NCI-H524 (cell line): ENCODE measurements at regions not wholly inside any gene's neighbourhood (a gene's known extent, or its start where the extent isn't known, plus 50 kb on each side); places are given as distances from the start of the nearest gene placed in this dataset.

ENCODE experiments used
- DNase-seq, 2 experiments: peaks; one replicate each; lab custom pipeline; 2025; lab: John Stamatoyannopoulos, UW

GRCh38 chr11:128222245-128222884 is 365.0 kb downstream of the ETS1 start:
- DNase-seq = no peak

GRCh38 chr11:128219731-128220120 is 367.6 kb downstream of the ETS1 start:
- DNase-seq = no peak

- DNase-seq = no peak
Observed at GRCh38 chr11:128216198-128216597, 371.2 kb downstream of the ETS1 start.

GRCh38 chr11:128215238-128215882 is 372.0 kb downstream of the ETS1 start:
- no peak for DNase-seq

- no peak for DNase-seq
Observed at GRCh38 chr11:128214263-128214662, 373.1 kb downstream of the ETS1 start.

GRCh38 chr11:128213461-128213860 is 373.9 kb downstream of the ETS1 start:
- DNase-seq = no peak

GRCh38 chr11:128212324-128212723 is 375.0 kb downstream of the ETS1 start:
- no peak for DNase-seq

DNA sequence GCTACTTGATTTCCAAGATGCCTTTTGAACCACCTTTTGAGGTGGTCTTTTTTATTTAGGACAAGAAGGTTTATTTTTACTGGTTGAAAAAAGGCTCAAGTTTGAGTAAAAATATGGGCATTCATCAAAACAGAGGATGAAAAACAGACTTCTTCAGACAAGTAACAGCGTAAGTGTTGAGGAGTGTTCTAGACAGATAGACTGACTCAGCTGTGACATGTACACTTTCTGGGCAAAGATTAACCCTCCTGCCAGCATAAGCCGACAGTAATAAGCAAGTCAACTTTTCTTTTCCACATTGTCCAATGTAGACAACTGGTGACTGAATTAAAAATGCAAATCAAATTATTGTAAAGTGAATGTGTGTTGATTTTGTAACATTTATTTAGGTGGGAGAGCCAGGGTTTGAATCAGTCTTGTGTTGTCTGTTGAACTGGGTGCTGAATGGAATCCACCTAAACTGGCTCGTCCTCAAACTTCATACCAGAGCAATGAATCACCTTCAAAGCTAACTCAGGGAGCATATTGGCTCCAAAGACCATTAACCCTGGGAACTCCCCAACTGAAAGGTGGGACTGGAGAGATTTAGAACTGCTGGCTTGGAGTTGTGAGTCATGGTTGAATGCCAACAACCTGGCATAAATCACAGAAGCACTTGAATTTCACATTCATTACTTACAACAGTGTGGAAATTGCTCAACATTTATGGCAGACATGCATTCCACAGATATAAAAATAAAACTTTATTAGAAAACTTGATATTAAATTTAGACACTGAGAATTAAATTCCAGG is 377.0 kb downstream of the ETS1 start:
- DNase-seq = no peak

GRCh38 chr11:128209138-128209435 is 378.3 kb downstream of the ETS1 start:
- no peak for DNase-seq

DNA sequence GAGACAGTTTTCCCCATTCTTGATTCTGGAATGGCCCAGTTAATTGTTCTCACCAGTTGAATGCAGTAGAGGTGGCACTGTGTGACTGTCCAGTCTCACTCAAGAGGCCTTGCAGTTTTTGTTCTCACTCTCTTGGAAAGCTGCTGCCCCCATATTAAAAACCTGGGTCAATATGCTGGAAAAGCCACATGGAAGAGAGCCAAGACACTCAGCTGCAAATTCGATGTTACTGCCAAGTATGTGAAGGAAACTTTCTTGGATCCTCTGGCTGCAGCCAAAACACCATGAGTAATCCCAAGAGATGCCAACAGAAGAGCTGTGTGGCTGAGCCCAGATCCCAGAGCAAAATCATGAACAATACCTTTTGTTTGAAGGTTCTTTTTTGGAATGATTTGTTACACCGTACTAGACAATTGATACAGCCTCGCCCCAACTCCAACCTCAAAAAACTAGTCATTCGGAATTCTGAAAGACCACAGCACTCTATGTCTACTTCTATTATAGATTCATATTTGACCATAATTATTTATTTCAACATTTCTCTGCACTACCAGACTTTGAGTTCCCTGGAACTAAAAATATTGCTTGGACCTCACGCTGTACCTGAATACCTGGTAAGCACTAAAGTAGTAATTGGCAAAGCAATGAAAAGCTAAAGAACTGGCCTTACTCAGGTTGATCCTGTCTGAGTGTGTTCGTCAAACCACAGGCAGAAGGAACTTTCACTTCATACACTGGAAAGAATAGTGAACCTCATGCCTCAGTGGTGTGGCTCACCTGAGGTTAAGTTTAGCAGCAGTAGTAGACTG is 378.8 kb downstream of the ETS1 start:
- no peak for DNase-seq

- no peak for DNase-seq
Observed at GRCh38 chr11:128207861-128208321, 379.5 kb downstream of the ETS1 start.

DNA sequence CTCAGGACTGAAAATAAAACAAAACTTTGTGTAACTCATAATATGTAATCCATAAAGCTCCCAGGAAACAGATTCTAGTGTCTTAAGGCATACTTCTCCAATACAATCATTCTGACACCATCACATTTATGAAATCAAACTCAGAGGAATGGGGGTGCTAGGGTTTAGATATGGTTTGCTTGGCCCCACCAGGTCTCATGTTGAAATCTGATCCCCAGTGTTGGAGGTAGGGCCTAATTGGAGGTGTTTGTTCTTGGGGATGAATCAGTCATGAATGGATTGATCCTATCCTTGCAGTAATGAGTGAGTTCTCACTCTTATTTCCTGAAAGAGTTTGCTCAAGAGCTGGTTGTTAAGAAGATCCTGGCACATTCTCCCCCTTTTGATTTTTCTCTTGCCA is 380.9 kb downstream of the ETS1 start:
- DNase-seq = no peak

GRCh38 chr11:128205796-128206195 is 381.6 kb downstream of the ETS1 start:
- DNase-seq = no peak

DNA sequence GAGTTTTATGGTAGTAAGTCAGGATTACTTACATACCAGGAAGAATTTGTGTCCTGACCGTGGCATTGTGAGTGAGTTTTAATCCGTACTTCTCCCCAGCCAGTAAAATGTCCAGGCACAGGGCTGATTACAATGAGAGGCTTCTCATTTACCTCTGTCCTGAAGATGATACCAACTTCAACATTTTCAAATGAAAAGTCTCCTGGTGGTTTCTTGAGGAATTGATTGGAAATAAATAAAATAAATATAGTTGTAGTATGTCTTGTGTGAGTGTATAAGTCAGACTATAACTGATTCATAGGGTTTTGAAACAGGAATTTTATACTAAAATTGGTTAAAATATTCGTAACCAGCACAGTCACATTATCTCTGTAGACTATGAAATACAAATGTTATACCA is 382.5 kb downstream of the ETS1 start:
- DNase-seq = no peak

- no peak for DNase-seq
Observed at GRCh38 chr11:128201801-128202200, 385.6 kb downstream of the ETS1 start.

GRCh38 chr11:128201009-128201408 is 386.3 kb downstream of the ETS1 start:
- no peak for DNase-seq

DNA sequence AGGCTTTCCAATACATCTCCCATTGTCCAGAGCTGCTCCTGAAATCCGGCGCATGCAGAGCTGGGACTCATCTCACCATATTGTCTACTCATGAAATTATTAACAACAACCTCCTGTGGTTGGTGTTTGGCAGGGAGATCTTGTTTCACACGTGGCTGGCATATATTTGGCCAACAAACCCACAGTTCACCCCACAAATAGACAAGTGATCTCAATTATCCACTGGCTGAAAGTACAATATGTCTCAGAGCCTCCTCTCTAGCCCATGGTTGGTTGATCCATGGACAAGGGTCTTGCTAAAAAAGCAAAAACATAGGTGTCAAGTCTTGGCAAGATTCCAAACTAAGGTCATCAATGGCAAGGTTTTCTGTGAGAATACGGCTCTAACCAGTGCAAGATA is 386.9 kb downstream of the ETS1 start:
- DNase-seq = no peak

DNA sequence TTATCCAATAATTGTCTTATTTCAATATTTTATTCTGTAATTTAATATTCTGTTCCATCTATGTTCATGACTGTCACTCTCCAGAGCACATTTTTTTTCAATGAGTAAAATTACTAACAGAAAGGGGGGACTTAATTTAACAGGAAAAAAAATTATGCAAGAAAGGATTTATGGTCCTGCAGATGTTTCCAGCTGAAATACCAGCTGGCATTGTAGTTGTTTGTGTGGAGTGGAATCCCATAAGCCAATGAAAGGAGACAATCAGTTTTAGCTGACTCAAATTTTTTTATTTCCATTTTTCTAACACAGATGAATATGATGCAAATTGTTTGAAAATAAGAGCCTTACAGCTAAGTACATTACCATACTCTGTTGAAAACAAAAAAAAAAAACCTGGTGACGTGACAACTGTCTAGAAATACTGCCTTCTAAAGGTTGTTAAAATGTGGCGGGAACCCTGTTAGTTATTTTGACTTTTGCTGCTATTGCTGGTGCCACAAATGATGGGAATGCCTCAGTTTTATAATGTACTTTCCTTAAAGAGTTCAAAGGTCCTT is 389.1 kb downstream of the ETS1 start:
- DNase-seq = no peak

DNA sequence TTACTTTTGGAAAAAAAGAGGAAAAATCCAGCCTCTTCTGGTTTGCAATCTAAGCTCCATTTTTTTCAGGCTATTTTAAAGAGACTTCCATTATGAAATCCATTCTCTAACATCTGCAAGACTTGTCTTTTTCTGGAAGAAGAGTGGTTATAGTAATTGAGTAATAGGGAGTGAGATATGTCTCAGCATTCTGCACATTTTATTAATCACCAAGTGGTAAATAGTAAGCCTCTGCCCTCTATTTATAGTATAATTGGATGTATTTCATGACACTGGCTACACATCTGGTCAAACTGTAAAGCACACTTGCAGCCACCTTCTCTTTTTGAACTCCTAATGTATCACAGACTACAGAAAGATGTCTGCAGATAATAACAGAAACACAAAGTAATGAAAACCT is 391.1 kb downstream of the ETS1 start:
- no peak for DNase-seq

- no peak for DNase-seq
Observed at GRCh38 chr11:128195756-128196155, 391.6 kb downstream of the ETS1 start.

DNA sequence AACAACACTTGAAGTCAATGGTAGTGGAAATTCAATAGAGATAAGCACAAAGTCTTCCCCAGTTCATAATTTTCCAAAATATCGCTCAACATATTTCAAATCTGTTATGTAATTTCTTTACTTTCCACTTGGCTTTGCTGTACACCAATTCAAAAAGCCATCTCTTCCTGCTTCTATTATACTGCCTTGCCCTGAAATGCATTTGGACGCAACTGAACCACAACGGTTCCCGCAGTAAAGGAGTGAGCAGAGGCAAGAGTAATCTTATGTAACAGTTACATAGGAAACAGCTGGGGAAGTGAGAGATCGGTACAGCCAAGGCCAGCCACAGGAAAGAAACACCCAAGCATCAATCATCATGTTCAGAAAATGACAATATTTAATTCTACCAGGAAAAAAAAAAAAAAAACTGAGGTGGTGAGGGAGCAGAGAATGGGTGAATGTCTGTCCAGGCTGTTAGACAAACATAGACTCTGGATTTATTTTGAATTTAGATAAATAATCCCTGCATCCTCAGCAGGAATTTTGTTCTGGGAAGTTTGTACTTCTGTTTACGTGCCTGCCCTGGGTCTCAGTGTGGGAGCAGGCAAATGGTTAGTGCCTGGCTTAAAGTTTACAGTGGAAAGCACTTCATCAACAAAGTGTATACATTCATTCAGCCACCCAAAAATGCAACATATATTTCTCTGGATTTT is 392.2 kb downstream of the ETS1 start:
- DNase-seq = no peak

- no peak for DNase-seq
Observed at GRCh38 chr11:128194216-128194615, 393.1 kb downstream of the ETS1 start.
